ENCODE measurements at regions not wholly inside any gene's neighbourhood (a gene's known extent, or its start where the extent isn't known, plus 50 kb on each side); places are given as distances from the start of the nearest gene placed in this dataset.

DNA sequence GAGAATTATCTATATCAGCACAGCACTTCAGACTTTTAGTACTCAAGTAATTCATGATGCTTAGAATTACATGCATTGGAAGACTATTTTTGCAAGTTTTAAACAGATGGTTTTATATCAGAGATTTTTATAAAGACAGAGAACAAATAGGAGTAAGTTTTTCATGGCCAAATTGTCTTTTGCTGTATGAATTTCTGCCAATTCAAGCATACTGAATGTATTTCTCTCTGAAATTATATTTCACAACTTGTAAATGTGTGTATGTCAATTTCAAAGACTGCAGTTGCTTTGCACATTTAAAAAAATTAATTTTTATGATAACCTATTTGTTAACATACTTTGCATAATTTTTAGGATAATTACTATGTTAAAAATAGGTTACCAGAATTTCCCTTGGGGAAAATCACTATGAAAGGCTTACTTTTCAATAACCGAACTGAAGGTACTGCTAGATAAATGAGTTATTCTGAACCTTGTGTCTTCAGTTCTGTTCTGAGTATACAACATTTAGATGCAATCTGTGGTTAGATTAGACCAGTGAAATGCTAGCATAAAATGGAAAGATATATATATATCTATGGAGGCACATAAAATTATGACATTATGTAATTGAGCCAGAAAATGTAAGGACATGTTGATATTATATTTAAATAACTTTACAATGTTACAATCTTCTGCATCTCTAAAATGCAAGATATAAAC, 1344.2 kb upstream of the PABPC4L start:
- TF ChIP-seq, protein P1, sequence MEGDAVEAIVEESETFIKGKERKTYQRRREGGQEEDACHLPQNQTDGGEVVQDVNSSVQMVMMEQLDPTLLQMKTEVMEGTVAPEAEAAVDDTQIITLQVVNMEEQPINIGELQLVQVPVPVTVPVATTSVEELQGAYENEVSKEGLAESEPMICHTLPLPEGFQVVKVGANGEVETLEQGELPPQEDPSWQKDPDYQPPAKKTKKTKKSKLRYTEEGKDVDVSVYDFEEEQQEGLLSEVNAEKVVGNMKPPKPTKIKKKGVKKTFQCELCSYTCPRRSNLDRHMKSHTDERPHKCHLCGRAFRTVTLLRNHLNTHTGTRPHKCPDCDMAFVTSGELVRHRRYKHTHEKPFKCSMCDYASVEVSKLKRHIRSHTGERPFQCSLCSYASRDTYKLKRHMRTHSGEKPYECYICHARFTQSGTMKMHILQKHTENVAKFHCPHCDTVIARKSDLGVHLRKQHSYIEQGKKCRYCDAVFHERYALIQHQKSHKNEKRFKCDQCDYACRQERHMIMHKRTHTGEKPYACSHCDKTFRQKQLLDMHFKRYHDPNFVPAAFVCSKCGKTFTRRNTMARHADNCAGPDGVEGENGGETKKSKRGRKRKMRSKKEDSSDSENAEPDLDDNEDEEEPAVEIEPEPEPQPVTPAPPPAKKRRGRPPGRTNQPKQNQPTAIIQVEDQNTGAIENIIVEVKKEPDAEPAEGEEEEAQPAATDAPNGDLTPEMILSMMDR (conservative IDR thresholded peaks at IDR 0.05; ENCODE audit: low read depth in 2 of 2), result no peak
- no peak for TF ChIP-seq POLR2AphosphoS5 (IDR thresholded peaks at IDR 0.05; ENCODE audit: low read depth)
- TF ChIP-seq, protein P2, sequence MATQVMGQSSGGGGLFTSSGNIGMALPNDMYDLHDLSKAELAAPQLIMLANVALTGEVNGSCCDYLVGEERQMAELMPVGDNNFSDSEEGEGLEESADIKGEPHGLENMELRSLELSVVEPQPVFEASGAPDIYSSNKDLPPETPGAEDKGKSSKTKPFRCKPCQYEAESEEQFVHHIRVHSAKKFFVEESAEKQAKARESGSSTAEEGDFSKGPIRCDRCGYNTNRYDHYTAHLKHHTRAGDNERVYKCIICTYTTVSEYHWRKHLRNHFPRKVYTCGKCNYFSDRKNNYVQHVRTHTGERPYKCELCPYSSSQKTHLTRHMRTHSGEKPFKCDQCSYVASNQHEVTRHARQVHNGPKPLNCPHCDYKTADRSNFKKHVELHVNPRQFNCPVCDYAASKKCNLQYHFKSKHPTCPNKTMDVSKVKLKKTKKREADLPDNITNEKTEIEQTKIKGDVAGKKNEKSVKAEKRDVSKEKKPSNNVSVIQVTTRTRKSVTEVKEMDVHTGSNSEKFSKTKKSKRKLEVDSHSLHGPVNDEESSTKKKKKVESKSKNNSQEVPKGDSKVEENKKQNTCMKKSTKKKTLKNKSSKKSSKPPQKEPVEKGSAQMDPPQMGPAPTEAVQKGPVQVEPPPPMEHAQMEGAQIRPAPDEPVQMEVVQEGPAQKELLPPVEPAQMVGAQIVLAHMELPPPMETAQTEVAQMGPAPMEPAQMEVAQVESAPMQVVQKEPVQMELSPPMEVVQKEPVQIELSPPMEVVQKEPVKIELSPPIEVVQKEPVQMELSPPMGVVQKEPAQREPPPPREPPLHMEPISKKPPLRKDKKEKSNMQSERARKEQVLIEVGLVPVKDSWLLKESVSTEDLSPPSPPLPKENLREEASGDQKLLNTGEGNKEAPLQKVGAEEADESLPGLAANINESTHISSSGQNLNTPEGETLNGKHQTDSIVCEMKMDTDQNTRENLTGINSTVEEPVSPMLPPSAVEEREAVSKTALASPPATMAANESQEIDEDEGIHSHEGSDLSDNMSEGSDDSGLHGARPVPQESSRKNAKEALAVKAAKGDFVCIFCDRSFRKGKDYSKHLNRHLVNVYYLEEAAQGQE (IDR thresholded peaks at IDR 0.05; ENCODE audit: unreplicated experiment), result no peak
- TF ChIP-seq EZH2phosphoT487 (IDR thresholded peaks at IDR 0.05; ENCODE audit: unreplicated experiment), result no peak
- no peak for TF ChIP-seq EZH2 (IDR thresholded peaks at IDR 0.05; ENCODE audit: low read depth, unreplicated experiment)
- no peak for TF ChIP-seq CREB1 (CRISPR knock-in tag; IDR thresholded peaks at IDR 0.05; ENCODE audit: low read depth)
- TF ChIP-seq STAT1 (IDR thresholded peaks at IDR 0.05; ENCODE audit: unreplicated experiment), result no peak
- TF ChIP-seq, protein P3, sequence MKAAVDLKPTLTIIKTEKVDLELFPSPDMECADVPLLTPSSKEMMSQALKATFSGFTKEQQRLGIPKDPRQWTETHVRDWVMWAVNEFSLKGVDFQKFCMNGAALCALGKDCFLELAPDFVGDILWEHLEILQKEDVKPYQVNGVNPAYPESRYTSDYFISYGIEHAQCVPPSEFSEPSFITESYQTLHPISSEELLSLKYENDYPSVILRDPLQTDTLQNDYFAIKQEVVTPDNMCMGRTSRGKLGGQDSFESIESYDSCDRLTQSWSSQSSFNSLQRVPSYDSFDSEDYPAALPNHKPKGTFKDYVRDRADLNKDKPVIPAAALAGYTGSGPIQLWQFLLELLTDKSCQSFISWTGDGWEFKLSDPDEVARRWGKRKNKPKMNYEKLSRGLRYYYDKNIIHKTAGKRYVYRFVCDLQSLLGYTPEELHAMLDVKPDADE (IDR thresholded peaks at IDR 0.05), result no peak
- TF ChIP-seq JUNB (IDR thresholded peaks at IDR 0.05; ENCODE audit: unreplicated experiment), result no peak
- no peak for TF ChIP-seq NANOG (IDR thresholded peaks at IDR 0.05; ENCODE audit: borderline replicate concordance)
- TF ChIP-seq ZNF114 (CRISPR knock-in tag; IDR thresholded peaks at IDR 0.05), result no peak
- TF ChIP-seq, protein P4, sequence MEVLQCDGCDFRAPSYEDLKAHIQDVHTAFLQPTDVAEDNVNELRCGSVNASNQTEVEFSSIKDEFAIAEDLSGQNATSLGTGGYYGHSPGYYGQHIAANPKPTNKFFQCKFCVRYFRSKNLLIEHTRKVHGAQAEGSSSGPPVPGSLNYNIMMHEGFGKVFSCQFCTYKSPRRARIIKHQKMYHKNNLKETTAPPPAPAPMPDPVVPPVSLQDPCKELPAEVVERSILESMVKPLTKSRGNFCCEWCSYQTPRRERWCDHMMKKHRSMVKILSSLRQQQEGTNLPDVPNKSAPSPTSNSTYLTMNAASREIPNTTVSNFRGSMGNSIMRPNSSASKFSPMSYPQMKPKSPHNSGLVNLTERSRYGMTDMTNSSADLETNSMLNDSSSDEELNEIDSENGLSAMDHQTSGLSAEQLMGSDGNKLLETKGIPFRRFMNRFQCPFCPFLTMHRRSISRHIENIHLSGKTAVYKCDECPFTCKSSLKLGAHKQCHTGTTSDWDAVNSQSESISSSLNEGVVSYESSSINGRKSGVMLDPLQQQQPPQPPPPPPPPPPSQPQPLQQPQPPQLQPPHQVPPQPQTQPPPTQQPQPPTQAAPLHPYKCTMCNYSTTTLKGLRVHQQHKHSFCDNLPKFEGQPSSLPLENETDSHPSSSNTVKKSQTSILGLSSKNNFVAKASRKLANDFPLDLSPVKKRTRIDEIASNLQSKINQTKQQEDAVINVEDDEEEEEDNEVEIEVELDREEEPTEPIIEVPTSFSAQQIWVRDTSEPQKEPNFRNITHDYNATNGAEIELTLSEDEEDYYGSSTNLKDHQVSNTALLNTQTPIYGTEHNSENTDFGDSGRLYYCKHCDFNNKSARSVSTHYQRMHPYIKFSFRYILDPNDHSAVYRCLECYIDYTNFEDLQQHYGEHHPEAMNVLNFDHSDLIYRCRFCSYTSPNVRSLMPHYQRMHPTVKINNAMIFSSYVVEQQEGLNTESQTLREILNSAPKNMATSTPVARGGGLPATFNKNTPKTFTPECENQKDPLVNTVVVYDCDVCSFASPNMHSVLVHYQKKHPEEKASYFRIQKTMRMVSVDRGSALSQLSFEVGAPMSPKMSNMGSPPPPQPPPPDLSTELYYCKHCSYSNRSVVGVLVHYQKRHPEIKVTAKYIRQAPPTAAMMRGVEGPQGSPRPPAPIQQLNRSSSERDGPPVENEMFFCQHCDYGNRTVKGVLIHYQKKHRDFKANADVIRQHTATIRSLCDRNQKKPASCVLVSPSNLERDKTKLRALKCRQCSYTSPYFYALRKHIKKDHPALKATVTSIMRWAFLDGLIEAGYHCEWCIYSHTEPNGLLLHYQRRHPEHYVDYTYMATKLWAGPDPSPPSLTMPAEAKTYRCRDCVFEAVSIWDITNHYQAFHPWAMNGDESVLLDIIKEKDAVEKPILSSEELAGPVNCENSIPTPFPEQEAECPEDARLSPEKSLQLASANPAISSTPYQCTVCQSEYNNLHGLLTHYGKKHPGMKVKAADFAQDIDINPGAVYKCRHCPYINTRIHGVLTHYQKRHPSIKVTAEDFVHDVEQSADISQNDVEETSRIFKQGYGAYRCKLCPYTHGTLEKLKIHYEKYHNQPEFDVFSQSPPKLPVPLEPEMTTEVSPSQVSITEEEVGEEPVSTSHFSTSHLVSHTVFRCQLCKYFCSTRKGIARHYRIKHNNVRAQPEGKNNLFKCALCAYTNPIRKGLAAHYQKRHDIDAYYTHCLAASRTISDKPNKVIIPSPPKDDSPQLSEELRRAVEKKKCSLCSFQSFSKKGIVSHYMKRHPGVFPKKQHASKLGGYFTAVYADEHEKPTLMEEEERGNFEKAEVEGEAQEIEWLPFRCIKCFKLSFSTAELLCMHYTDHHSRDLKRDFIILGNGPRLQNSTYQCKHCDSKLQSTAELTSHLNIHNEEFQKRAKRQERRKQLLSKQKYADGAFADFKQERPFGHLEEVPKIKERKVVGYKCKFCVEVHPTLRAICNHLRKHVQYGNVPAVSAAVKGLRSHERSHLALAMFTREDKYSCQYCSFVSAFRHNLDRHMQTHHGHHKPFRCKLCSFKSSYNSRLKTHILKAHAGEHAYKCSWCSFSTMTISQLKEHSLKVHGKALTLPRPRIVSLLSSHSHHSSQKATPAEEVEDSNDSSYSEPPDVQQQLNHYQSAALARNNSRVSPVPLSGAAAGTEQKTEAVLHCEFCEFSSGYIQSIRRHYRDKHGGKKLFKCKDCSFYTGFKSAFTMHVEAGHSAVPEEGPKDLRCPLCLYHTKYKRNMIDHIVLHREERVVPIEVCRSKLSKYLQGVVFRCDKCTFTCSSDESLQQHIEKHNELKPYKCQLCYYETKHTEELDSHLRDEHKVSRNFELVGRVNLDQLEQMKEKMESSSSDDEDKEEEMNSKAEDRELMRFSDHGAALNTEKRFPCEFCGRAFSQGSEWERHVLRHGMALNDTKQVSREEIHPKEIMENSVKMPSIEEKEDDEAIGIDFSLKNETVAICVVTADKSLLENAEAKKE (CRISPR knock-in tag; IDR thresholded peaks at IDR 0.05), result no peak
- no peak for TF ChIP-seq ZNF331 (CRISPR knock-in tag; IDR thresholded peaks at IDR 0.05; ENCODE audit: low read depth)
